Gastroesophageal sphincter (tissue), 3 donors: ENCODE measurements at regions not wholly inside any gene's neighbourhood (a gene's known extent, or its start where the extent isn't known, plus 50 kb on each side); places are given as distances from the start of the nearest gene placed in this dataset.

Experiments
- CTCF ChIP-seq, 4 experiments: fragments of 200-600 bp in 2 of 4; fragments of 450-650 bp in 2 of 4; sonication (generic) in 1 of 4; IDR thresholded peaks; one replicate each; pipeline ENCODE4 v1.5.1; 2017 to 2019; ENCODE audit warnings: antibody characterized with exemption in 4 of 4, mild to moderate bottlenecking in 2 of 4, moderate library complexity in 2 of 4
- EP300 ChIP-seq: sonication (generic); formaldehyde crosslinking; IDR thresholded peaks from one replicate; pipeline ENCODE4 v1.6.1; 2017; ENCODE audit warnings: antibody characterized with exemption, mild to moderate bottlenecking
- POLR2A ChIP-seq, 2 donors: fragments of 450-650 bp; IDR thresholded peaks; one replicate each; pipeline ENCODE4 v1.6.1; 2017; ENCODE audit warnings: antibody characterized with exemption in 2 of 2, mild to moderate bottlenecking in 2 of 2, moderate library complexity in 1 of 2

- TF ChIP-seq CTCF (IDR thresholded peaks at IDR 0.05) (no peak), POLR2A (IDR thresholded peaks at IDR 0.05) (no peak), EP300 (no peak)
Measured at GRCh38 chr11:20235164-20235563, 74.9 kb upstream of the DBX1 start.
